ENCODE measurements at regions not wholly inside any gene's neighbourhood (a gene's known extent, or its start where the extent isn't known, plus 50 kb on each side); places are given as distances from the start of the nearest gene placed in this dataset.

GRCh38 chr5:120231563-120231962, 232.5 kb upstream of the PRR16 start:
- intact Hi-C loops (cut with DNase I; ENCODE audit: low total_unique reads), result no loop called here
- H3K4me3 ChIP-seq, result no peak overlapping the region
- no peaks in the 10 kb centered on the region for H3K27me3 ChIP-seq
- H3K9me3 ChIP-seq, result no peaks in the 10 kb centered on the region
- H3K36me3 ChIP-seq (ENCODE audit: low read depth, missing control alignments), result no peaks in the 10 kb centered on the region
- H3K4me1 ChIP-seq, result peaks cover 4% of the 10 kb centered on the region
- WGBS, 2 donors, result 93 to 95% methylated on average over 1 of the region's 1 CpG
- TF ChIP-seq CTCF (IDR thresholded peaks at IDR 0.05) (no peak), POLR2A (IDR thresholded peaks at IDR 0.05) (no peak)
- DNase-seq, result no peak
- no peak overlapping the region for H3K27ac ChIP-seq

- TF ChIP-seq CTCF (IDR thresholded peaks at IDR 0.05), result no peak
- no peak for TF ChIP-seq POLR2A (IDR thresholded peaks at IDR 0.05)
- H3K9me3 ChIP-seq, result no peaks in the 10 kb centered on the region
- H3K27me3 ChIP-seq, result no peaks in the 10 kb centered on the region
- WGBS, 2 donors, result 91 to 92% methylated on average over 3 of the region's 3 CpGs
- H3K27ac ChIP-seq, result no peak overlapping the region
- DNase-seq, result no peak
- intact Hi-C loops (cut with DNase I; ENCODE audit: low total_unique reads), result no loop called here
- H3K36me3 ChIP-seq (ENCODE audit: low read depth, missing control alignments), result no peaks in the 10 kb centered on the region
- no peaks in the 10 kb centered on the region for H3K4me1 ChIP-seq
- no peak overlapping the region for H3K4me3 ChIP-seq
Observed at GRCh38 chr5:120236360-120236759, 227.7 kb upstream of the PRR16 start.

DNA sequence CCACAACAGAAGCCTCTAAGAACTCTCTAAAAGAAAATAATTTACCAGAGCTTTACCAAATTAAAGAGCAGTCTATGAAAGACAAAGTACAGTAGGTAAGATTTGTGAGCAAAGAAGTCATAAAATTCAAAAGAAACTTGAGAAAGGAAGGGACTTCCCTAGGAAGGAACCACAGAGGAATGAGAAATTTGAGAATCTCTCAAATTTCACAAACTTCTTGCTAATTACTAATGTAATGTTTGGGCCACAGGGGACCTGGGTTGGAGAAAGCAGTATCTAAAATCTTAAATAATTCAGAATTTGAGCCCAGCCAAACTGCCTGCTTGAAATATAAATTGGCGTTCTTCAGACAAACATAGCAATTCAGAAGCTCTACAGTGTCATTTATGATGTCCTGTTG, 225.0 kb upstream of the PRR16 start:
- H3K4me1 ChIP-seq, result no peaks in the 10 kb centered on the region
- DNase-seq, result no peak
- no peak overlapping the region for H3K4me3 ChIP-seq
- no peak for TF ChIP-seq CTCF (IDR thresholded peaks at IDR 0.05)
- no peak for TF ChIP-seq POLR2A (IDR thresholded peaks at IDR 0.05)
- H3K36me3 ChIP-seq (ENCODE audit: low read depth, missing control alignments), result no peaks in the 10 kb centered on the region
- H3K27ac ChIP-seq, result no peak overlapping the region
- no peaks in the 10 kb centered on the region for H3K27me3 ChIP-seq
- intact Hi-C loops (cut with DNase I; ENCODE audit: low total_unique reads), result no loop called here
- no peaks in the 10 kb centered on the region for H3K9me3 ChIP-seq
- WGBS, 2 donors, result 93 to 100% methylated on average over 1 of the region's 1 CpG

DNA sequence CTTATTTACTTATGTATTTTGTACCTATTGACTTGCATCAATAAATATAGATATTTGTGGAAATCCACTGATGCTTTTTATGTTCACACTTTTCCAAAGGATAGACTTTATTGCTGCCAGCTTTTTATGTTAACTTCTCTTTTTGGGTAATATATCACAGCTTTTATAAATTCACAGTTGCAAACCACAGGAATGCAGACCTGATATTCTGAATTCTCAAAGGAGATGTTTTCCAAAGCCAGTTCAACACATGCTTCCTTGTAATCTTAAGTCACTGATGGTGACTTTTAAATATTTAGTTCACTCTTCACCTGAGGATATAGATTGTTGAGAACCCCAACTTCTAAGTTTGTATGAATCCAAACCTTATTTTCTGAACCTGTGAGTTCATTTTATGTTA, 223.4 kb upstream of the PRR16 start:
- no peak for TF ChIP-seq CTCF (IDR thresholded peaks at IDR 0.05)
- TF ChIP-seq POLR2A (IDR thresholded peaks at IDR 0.05), result no peak
- Histone ChIP-seq H3K9me3 (no peaks in the 10 kb centered on the region), H3K36me3 (ENCODE audit: low read depth, missing control alignments) (no peaks in the 10 kb centered on the region), H3K4me1 (no peaks in the 10 kb centered on the region), H3K27ac (no peak overlapping the region), H3K4me3 (no peak overlapping the region), H3K27me3 (no peaks in the 10 kb centered on the region)
- DNase-seq, result no peak
- intact Hi-C loops (cut with DNase I; ENCODE audit: low total_unique reads), result no loop called here

GRCh38 chr5:120241400-120241799, 222.7 kb upstream of the PRR16 start:
- no peak overlapping the region for H3K4me3 ChIP-seq
- no peaks in the 10 kb centered on the region for H3K36me3 ChIP-seq (ENCODE audit: low read depth, missing control alignments)
- H3K27ac ChIP-seq, result no peak overlapping the region
- no peaks in the 10 kb centered on the region for H3K9me3 ChIP-seq
- WGBS, 2 donors, result 56 to 64% methylated on average over 1 of the region's 1 CpG
- no peak for DNase-seq
- TF ChIP-seq POLR2A (IDR thresholded peaks at IDR 0.05) (no peak), CTCF (IDR thresholded peaks at IDR 0.05) (no peak)
- no peaks in the 10 kb centered on the region for H3K4me1 ChIP-seq
- no peaks in the 10 kb centered on the region for H3K27me3 ChIP-seq
- intact Hi-C loops (cut with DNase I; ENCODE audit: low total_unique reads), result no loop called here
